LNCAP (cell line): ENCODE measurements at regions not wholly inside any gene's neighbourhood (a gene's known extent, or its start where the extent isn't known, plus 50 kb on each side); places are given as distances from the start of the nearest gene placed in this dataset.
A peak's percentile ranks its signal among the peaks of the same experiment; 100 is the strongest.

Experiments
- TF ChIP-seq, protein P1 (sequence below): fragments of 450-650 bp; IDR thresholded peaks from 2 replicates; pipeline ENCODE4 v1.5.1; 2017; ENCODE audit warnings: mild to moderate bottlenecking

DNA sequence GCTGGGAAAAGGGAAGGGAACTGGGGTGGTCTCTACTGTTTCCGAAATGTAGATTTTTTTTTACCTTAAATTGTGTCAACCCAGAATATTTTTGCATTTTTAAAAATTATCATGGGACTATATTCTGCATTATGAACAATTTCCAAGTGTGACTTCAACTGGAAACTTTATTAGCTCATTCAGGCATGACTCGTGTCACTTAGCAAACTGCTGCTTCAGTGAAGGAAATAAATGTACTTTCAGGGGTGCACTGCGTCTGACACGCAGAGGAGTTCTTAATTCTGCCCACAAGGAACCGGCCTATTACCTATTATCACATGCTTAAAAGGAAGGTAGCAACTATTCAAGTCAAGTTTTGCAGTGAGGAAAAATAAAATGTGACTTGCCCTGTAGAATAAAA, 291.3 kb upstream of the PRDM1 start:
- TF ChIP-seq, protein P1, sequence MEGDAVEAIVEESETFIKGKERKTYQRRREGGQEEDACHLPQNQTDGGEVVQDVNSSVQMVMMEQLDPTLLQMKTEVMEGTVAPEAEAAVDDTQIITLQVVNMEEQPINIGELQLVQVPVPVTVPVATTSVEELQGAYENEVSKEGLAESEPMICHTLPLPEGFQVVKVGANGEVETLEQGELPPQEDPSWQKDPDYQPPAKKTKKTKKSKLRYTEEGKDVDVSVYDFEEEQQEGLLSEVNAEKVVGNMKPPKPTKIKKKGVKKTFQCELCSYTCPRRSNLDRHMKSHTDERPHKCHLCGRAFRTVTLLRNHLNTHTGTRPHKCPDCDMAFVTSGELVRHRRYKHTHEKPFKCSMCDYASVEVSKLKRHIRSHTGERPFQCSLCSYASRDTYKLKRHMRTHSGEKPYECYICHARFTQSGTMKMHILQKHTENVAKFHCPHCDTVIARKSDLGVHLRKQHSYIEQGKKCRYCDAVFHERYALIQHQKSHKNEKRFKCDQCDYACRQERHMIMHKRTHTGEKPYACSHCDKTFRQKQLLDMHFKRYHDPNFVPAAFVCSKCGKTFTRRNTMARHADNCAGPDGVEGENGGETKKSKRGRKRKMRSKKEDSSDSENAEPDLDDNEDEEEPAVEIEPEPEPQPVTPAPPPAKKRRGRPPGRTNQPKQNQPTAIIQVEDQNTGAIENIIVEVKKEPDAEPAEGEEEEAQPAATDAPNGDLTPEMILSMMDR: no peak

GRCh38 chr6:105794239-105794638, 291.9 kb upstream of the PRDM1 start:
- TF ChIP-seq, protein P1: no peak

DNA sequence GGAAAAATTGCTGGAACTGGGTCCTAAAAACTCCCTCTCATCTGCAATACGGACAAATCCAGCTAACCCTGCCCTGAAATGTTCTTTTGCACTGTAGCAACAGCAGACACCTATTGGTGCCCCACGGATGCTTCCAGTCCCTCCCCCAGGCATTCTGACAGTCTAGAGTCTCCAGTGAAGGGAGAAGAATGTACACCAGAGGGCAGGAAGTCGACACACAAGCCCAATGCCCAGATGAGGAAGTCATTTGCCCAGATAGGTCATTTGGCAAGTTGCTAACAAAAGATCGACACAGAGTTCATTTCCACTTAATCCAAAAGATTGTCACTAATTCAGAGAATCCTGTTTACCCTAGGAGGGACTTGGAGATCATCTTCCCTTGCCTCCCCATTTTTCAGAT, 293.0 kb upstream of the PRDM1 start:
- TF ChIP-seq, protein P1: 0 out of 2 replicates have a peak, but pooled peaks have one; percentile 16

- TF ChIP-seq, protein P1: no peak
Observed at GRCh38 chr6:105791583-105792318, 294.4 kb upstream of the PRDM1 start.

DNA sequence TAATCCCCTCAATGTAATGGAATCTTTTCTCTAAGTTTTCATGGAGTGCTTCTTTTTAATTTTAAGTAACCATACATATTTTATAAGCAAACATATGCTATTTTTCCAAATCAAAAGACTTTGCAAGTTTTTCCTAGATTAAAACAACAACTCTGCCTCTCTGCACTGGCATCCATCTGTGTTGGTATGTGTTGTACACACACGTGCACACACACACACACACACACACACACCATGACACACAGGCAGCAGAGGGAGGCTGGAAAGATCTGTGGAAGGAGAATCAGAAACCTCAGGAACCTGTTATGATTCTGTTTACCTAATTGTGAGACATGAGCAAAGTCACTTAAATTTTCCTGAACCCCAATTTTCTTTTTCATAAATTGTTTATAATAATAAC, 295.0 kb upstream of the PRDM1 start:
- TF ChIP-seq, protein P1: no peak

GRCh38 chr6:105790635-105791034, 295.5 kb upstream of the PRDM1 start:
- TF ChIP-seq, protein P1: no peak

- TF ChIP-seq, protein P1: no peak
Observed at GRCh38 chr6:105789935-105790334, 296.2 kb upstream of the PRDM1 start.

- TF ChIP-seq, protein P1: no peak
Observed at GRCh38 chr6:105787747-105788146, 298.4 kb upstream of the PRDM1 start.
